ENCODE measurements at regions not wholly inside any gene's neighbourhood (a gene's known extent, or its start where the extent isn't known, plus 50 kb on each side); places are given as distances from the start of the nearest gene placed in this dataset.

DNA sequence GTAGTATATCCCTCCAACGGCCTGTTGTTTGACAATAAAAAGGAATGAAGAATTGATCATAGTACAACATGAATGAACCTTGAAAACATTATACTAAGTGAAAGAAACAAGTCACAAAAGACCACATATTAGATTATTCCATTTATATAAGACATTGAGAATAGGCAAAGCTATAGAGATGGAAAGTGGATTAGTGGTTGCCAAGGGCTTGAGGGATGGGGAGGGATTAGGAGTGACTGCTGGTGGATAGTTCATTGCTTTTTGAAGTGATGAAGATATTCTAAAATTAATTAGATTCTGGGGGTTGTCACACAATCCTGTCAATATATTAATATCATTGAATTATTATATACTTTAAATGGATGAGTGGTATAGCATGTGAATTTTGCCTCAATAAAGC is 142.5 kb upstream of the DPT start:
- DNase-seq (ENCODE audit: low spot score) = no peak

DNA sequence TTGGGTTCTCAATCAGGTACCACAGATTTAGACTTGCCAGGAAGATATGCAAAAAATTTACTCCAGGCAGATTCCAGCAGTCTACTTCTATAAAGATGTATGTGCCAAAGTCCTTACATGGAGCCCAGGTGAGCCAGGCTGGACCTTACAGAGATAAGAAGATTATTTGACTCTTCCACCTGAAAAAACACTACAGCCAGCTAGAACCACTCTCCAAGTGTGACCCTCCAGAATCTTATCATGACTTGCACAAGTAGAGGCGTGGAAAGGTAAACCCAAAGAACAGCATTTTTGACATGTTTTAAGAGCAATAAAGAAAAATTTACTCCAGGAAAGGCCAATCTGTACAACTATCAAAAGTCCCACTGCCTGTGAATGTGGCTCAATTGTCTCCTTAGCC is 146.8 kb upstream of the DPT start:
- no peak for DNase-seq (ENCODE audit: low spot score)

DNA sequence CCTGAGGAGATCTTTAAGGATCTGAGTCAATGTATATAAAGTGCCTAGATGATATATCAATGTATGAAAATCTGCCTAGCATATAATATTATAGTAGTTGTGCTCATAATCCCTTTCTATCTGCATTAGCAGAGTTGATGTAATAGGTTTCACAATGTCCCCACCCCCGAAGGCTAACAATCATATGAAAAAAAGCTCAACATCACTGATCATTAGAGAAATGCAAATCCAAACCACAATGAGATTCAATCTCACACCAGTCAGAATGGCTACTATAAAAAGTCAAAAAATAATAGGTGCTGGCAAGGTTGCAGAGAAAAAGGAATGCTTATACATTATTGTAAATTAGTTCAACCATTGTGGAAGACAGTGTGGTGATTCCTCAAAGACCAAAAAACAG is 147.8 kb upstream of the DPT start:
- no peak for DNase-seq (ENCODE audit: low spot score)

DNA sequence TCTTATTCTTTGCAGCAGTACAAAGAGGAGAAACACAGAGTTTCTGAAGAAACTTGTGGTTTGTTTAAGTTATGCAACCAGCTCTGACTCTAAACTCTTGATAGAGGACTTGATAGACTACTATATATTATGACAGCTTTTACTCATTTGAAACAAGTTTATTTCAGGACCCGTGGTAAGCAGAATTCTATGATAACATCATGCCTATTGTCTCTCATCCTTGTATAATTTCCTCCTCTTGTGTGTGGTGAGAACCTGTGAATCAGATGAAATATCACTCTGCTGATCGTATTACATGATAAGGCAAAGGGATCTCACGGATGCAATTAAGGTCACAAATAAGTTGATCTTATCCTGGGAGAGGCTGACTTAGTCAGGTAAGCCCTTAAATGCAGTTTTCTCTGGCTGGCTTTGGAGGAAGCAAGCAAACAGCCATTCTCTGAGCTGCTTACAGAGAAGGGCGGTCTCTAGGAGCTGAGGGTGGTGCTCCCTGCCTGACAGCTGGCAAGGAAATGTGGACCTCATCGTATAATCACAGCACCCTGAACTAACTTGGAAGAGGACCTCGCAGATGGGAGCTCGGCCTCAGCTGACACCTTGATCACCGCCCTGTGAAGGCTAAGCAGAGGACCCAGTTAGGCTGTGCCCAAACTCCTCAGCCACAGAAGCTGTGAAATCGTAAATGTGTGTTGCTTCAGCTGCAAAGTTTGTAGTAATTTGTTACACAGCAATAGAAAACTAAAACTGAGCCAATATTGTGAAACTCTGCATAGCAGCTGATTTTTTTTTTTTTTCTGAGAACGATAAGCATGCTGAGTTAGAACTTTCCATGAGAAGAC is 151.1 kb upstream of the DPT start:
- DNase-seq (ENCODE audit: low spot score) = no peak

DNA sequence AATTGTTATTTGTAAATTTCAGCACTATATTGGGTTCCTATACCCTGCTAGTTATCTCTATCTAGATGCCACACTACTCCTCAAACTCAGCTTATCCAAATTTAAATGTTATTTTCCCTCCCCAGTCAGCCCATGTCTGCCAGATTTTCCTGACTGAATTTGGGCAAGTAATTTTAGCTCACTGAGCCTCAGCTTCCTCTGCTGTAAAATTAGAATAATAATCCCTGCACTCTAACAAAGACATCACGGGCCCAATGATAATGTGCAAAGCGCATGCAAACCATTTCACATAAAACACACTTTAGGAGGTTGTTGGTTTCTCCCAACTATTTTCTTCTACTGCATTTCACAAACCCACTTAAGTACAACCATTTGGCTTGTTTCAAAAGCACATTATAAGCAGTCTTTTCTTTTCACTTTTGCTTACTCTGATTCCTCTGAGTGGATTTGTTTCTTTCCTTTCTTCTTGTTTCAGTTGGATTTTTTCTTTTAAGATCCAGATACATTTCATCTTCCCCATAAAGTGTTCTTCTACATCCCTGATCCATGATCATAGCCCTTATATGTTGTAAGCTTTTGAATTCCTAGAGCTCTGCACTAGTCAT is 152.8 kb upstream of the DPT start:
- DNase-seq (ENCODE audit: low spot score) = no peak

DNA sequence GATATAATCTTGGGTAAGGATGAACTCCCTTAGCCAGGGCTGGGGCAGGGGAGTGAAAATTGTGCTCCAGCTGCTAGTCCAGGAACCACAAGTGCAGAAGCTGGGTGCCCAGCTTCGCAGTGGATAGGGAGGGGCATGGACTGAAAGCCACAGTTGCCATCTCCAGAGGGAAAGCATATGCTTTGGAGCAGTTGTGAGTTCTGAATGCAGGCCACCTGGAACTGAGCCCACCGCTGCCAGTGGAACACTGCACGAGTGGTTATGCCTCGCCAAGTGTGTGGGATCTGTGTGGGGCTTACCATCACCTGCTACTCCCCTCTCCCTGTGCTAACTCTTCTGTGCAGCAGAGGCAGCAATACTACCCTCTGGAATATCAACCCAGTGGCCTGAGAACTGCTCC is 158.4 kb upstream of the DPT start:
- DNase-seq (ENCODE audit: low spot score) = no peak

DNA sequence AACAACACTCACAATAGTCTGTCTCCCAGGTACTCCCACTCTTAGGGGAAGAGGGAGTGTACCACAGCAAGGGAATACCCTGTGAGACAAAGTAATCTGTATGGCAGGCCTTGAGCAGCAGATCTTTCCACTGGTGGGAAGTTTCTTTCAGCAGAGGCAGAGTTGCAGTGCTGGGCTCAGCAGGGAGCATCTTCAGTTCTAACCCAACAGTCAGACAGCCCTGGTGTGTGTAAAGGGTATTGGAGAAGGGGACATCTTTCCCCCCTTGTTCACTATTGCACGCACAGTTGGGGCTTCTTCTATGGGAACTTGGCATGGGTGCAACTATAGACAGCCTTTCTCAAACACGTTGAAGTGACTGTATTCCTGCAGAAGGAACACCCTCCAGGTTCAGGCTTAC is 159.4 kb upstream of the DPT start:
- no peak for DNase-seq (ENCODE audit: low spot score)

DNA sequence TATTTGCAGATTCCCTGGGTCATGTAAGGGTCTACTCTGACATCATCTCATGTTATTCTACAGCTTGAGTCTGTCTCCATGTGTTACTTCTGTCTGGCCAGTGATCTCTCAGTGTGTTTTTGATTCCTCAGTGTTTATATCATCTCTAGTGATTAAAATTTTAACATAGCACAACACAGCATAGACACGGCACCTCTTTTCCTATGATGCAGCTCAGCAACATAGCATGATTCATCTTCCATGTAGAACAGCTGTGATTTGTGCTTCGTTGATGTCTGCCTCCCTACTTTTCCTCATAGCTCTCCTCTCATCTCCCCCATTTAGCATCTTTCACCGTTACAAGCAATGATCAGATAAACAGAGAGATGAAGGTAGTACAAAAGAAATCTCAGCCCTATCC is 163.9 kb upstream of the DPT start:
- no peak for DNase-seq (ENCODE audit: low spot score)

DNA sequence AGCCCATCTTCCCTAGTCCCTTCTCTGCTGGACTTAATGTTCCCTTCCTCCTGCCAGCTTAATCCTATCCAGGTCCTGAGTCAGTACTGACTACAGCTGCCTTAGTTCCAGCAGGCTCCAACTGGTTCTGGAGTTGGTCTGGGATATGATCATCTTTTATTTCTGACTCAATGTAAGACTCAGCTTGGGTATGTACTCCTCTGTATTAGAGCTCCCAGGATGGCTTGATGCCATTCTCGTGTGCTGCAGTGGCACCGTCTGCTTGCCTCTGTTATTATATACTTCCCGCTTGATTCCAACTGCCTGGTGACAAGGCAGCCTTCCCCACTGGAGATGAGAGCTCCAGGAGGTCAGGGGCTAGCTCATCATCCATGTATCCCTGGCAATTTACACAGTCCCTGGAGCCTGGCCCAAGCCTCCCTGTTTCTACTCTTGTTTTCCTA is 164.4 kb upstream of the DPT start:
- DNase-seq (ENCODE audit: low spot score) = no peak

DNA sequence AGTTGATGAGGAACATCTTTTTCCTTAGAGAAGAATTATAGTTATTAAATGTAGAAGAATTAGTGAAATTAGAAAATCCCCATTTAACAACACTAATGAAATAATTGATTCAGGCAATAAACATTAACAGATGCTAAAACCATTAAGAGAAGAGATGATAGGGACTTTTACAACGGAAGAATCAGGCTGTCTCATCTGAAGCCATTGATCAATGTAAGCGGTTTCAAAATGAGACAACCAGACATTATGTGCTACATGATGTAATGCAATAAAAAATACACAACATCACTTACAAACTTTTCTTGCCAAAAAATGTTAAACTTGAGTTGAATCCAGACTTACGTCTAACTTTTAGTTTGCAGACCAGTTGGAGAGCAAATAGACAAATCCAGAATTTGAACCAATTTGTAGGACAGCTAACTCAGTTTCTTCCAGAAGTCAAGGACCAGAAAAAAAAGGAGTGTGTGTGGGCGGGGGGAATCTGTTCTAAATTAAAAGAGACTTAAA is 165.4 kb upstream of the DPT start:
- DNase-seq (ENCODE audit: low spot score) = no peak

DNA sequence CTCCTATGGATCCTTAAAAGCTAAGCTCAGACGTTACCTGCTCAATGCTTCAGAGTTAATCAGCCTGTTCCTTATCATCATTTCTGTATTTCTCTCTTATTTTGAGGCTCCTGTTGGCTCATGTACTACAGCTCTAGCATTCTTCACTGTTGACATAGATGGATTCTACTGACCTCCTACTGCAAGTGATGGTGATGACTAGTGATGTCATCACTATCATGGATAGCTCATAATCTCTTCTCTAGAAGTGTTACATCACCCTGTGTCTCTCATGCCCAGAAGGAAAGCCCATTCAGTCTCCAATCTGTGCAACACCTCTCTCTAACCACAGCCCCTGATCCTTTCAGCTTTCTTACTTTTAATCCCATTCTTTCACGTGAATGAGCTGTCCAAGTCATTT is 168.2 kb upstream of the DPT start:
- no peak for DNase-seq (ENCODE audit: low spot score)

DNA sequence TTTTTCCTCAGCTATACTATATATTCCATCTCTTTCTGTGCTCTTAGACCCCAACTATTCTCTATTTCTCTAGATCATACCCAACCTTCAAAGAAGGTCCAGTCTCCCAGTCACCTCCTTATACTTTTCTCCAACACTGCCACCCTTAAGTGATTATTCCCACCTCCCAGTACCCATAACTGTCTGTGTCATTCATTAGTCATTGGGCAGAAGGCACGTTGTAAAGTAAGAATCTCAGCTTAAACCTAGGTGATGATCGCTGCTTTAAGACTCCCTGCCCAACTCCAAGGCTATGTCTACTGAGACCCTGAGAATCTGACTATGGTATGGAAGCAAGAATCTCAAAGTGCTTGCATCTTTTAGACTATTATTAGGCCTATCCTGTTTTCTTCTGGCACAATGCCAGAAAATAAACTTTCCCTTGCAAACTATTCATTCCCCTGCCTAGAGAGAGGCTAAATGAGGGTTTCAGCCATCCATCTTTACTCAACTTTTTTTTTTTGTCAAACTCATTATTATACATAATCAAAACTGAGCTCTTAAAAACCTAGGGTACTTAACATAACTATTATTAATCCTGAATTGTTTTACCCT is 174.3 kb upstream of the DPT start:
- no peak for DNase-seq (ENCODE audit: low spot score)

DNA sequence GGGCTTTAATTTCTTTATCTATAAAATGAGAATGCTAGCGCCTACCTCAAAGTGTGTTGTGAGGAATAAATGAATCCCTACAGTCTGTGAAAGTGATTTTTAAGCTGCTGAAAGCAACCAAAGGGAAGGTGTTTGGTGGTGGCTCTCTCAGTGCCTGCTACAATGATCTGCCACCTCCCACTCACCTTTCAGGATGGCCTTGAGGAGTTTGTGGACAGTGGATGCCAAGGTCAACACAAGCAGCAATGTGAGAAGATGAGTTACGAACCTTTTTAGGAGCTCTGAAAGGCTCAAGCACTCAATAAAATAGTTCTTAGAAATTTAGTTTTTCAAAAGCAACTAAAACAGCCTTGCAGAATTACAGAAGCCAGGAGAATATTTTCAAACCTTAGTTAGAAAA is 176.6 kb upstream of the DPT start:
- no peak for DNase-seq (ENCODE audit: low spot score)

DNA sequence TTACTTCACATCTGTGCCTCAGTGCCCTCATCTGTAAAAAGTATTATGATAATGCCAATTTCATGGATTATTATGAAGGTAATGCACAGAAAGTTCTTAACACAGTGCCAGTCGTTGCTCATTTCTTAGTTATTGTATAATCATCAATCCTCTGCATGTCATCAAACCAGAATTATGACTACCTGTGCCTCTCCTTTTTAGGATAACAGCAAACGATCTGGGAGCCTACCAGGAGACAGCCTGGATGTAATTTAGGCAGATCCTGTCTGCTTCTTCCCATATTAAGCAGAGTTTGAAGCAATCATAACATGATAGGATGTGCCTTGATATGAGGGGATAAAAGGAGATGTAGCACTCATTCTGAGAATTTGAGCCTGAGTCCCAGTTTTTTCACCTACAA is 177.4 kb upstream of the DPT start:
- DNase-seq (ENCODE audit: low spot score) = no peak

DNA sequence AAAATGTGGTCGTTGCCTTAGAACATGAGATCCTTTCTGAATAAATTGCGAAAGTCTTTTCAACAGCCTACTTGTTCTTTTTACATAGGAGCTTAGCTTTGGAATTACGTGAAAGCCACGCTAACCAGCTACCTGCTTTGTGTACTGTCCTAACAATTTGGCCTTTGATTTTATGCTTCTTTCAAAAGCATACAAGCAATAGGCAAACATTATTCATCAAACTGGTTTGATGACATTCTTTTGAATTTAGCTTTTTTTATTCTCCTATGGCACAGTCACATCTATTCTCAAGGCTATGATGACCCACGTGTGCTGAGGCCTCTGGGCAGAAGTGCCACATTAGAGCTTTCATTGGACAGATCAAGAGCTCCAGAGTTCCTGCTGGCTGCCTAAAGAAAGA is 178.0 kb upstream of the DPT start:
- no peak for DNase-seq (ENCODE audit: low spot score)

DNA sequence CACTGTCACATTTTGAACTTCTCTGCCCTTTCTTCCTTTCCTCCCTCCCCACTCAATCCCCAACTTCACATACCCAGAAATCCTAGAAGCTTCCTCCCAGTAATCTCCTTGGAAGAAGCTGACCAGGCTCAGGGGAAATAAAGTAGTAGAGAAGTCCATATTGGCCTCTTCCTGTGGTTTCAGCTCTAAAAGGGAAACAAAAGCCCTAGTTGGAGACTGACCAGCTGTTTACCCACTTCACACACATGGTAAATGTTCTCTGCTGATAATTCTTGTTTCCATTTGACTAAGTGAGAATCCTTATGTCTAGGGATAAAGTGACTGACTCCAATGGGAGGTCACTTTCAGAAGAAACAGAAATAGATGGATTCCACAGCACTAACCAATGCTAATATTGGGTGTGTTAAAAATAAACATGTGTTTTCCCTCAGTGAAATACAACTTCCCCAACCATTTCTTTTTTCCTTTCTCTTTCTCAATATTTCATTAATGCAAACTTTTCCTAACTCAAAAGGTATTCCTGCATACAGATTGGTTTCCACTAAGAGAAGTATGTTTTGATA is 178.9 kb upstream of the DPT start:
- DNase-seq (ENCODE audit: low spot score) = no peak

DNA sequence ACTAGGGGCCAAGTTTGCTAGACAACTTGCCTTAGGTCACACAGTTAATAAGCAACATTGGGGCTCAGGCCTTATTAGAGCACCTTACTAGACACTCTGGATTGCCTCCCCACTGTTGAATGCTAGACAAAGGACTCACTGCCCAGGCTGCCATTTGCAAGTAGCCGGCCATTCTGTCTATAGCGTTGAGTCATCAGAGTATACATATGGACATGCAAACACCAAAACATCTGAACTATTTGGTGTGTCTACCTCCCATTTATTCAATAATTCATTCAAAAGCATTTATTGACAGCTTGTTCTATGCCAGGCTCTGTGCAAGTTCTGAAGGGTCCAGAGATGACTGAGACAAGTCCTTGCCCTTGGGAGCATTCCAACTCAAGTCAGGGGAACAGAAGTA is 181.4 kb upstream of the DPT start:
- no peak for DNase-seq (ENCODE audit: low spot score)

DNA sequence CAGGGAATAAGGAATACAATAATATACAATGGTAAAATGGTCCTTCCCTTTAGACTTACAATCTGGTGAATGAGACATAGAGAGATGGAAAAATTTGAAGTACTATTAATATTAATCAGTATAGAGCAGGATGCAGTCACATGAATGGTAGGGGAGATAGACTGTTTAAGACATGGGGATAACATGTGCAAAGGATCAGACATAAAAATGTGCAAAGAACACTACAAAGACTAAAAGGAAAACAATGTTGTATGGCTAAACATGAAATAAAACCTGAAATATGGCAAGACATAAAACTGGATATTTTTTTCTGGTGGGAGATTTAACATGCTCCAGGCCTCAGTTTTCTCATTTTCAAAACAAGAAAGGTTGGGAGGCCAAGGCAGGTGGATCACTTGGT is 182.4 kb upstream of the DPT start:
- no peak for DNase-seq (ENCODE audit: low spot score)

DNA sequence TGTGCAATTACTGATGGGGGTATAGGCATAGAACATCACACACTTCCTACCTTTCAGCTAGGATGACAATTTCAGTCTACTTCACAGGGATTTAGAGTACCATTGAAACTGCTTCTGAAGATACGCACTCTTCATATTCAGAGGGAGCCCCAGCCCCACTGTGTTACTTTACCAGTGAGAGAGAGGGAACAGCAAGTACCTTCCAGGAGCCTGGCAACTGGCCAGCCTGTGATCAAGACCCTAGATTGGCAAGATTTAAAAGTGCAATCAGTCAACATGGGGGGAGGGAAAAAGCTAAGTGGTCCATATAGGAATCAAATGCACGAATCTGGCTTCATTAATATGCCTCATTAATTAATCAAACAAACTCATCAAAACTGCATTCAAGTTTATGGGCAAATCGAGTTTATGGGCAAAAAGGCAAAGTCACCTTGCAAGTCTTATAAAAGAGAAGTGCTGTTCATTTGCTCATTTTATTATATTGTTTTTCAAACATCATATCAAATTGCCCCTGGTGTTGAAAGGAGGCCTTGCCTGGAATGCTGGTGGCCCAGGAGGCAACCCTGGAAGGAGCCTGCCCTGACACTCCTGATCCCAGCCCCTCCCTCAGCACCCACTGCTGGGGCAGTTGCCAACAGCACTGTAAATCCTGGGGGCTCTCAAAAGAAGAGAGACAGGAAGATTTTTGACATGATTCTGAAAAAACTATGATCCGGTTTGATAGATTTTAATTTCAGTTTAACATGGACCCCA is 184.9 kb upstream of the DPT start:
- no peak for DNase-seq (ENCODE audit: low spot score)

DNA sequence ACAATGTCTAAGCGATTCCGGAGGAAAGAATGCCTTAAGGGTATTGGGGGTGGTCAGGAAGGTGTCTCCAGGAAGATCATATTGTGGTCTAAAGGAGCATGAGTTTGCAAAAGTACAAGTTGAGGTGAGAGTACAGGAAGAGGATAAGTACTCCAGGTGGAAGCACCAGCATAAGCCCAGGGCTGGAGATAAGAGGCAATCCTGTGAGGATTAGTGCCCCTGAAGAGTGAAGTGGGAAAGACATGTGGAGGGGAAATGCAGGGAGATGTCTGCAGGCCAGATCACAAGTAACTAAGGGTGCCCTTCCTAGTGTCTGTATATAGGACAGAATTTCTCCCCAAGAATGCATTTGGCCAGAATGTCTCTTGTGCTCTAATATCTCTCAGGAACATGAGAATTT is 188.3 kb upstream of the DPT start:
- no peak for DNase-seq (ENCODE audit: low spot score)

DNA sequence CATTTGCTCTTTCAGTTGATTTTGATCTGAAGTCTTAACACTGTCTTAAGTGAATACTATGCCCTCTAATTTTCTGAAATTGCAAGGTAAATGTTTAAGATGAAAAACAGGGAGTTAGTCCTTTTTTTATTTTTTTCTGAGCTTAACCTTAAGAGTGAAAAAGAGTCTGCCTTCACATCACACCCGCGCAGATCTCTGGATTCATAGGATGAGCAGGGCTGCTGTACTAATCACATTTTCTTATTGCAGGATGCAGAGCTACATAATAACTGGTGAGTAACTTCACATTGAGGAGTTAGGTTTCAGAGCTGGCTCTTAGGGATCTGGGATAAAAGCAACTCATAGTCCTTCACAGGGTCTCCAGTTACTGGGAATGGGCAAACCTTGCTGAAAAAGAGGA is 188.7 kb upstream of the ATP1B1 start:
- DNase-seq (ENCODE audit: low spot score) = no peak

Data from iPS-NIHi11 (cell line).